Thyroid gland (tissue), 4 donors: ENCODE measurements at regions not wholly inside any gene's neighbourhood (a gene's known extent, or its start where the extent isn't known, plus 50 kb on each side); places are given as distances from the start of the nearest gene placed in this dataset.

Experiments used
- CTCF ChIP-seq, 6 experiments: fragments of 200-600 bp in 3 of 6; fragments of 450-650 bp in 3 of 6; sonication (generic) in 3 of 6; IDR thresholded peaks; one replicate each; pipeline ENCODE4 v1.5.1; 2016 to 2019; ENCODE audit warnings: antibody characterized with exemption in 6 of 6, mild to moderate bottlenecking in 2 of 6, inconsistent platforms in 1 of 6, moderate library complexity in 1 of 6
- POLR2A ChIP-seq, 2 donors: fragments of 450-650 bp; IDR thresholded peaks; one replicate each; pipeline ENCODE4 v1.6.1; 2017; ENCODE audit warnings: antibody characterized with exemption in 2 of 2, mild to moderate bottlenecking in 2 of 2, moderate library complexity in 1 of 2

- no peak for TF ChIP-seq POLR2A (IDR thresholded peaks at IDR 0.05)
- TF ChIP-seq CTCF (IDR thresholded peaks at IDR 0.05): no peak
These were observed 203.8 kb upstream of the MTPN start for GRCh38 chr7:136180984-136181383.
